ENCODE measurements at regions not wholly inside any gene's neighbourhood (a gene's known extent, or its start where the extent isn't known, plus 50 kb on each side); places are given as distances from the start of the nearest gene placed in this dataset.

- no peak for TF ChIP-seq CTCF (IDR thresholded peaks at IDR 0.05)
- no peak for TF ChIP-seq POLR2A (IDR thresholded peaks at IDR 0.05)
These were observed 494.0 kb upstream of the POT1 start for GRCh38 chr7:125423458-125424155.
